Choroid plexus epithelial cell (primary cell): ENCODE measurements at regions not wholly inside any gene's neighbourhood (a gene's known extent, or its start where the extent isn't known, plus 50 kb on each side); places are given as distances from the start of the nearest gene placed in this dataset.
"Not testable (repeated sequence)": the region's sequence is repeated elsewhere in the genome, so short reads cannot be mapped to it uniquely, and the experiment has no call there.

Source experiments
- DNase-seq: peaks from one replicate; pipeline ENCODE4 v3.0.0-alpha.2; 2010; ENCODE audit warnings: low read depth
- H3K4me3 ChIP-seq: 2 replicates; pipeline ENCODE4 v1.5.1; 2011; ENCODE audit warnings: low read depth, mild to moderate bottlenecking, control low read depth, low read length, moderate library complexity
- CTCF ChIP-seq: conservative IDR thresholded peaks from 2 replicates; pipeline ENCODE4 v1.5.1; 2011; ENCODE audit warnings: low read depth, mild to moderate bottlenecking, control low read depth, inconsistent platforms, low read length, moderate library complexity

GRCh38 chr1:244773513-244773912 lies 61.9 kb upstream of the COX20 start:
- DNase-seq = no peak
- no peak overlapping the region for H3K4me3 ChIP-seq
- TF ChIP-seq CTCF = no peak

- DNase-seq, H3K4me3 ChIP-seq: not testable (repeated sequence)
Measured at GRCh38 chr1:244776783-244777182, 58.7 kb upstream of the COX20 start.

DNA sequence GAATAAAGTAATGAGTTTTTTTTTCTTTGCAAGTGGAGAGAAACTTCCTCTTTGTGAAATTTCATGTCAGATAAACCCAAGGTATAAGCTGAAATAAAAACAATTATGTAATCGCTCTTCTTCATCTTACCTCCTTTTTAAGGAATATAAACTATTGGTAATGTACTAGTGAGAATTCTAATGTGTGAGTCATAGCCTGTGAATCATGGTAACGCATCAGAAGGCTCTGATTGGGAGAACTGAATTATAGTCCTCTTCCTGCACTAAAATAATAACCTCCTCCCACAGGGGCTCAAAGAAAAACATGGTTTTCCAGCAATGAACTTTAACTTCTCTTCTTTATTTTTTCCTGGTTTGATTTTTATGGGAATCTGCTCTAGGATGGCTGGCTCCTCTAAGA lies 57.1 kb upstream of the COX20 start:
- no peak for TF ChIP-seq CTCF
- peak; percentile 81 for DNase-seq
- H3K4me3 ChIP-seq = no peak overlapping the region

DNA sequence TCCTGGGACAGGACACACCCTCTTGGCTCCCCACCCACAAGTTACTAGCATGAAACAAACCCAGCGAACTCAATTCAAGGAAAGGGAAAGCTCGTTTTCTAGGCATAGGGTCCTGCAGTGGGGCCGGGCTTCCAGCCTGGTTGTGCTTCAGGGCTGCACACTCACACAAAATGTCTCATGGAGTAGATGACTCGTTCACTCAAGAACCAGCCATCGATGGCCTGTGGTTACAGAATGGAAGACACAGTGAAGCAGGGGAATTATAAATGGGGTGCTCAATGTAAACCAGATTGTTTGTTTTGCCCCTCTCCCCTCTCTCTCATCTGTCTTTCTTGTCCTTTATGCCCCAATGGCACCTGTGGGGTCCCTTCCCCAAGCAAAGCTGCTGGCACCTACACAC lies 56.0 kb upstream of the COX20 start:
- no peak for DNase-seq
- no peak overlapping the region for H3K4me3 ChIP-seq
- no peak for TF ChIP-seq CTCF

GRCh38 chr1:244780311-244780710 lies 55.1 kb upstream of the COX20 start:
- DNase-seq = no peak
- no peak for TF ChIP-seq CTCF
- H3K4me3 ChIP-seq = no peak overlapping the region

DNA sequence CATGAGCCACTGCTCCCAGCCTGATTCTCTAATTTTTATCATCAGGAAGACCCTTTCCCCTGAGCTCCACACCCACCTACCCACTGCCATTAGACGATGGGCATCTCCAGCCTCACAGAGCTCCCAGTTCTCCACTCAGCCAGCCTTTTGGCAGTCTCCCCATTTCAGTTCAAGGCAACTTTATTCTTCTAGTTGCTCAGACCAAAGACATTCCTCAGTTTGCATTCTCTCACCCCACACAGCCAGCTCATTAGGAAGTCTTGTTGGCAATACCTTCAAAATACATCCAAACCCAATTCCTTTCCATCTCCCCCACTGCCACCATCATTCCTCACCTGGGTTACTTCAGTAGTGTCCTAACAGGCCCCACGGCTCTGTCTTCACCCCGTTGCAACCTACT lies 53.4 kb upstream of the COX20 start:
- H3K4me3 ChIP-seq = no peak overlapping the region
- DNase-seq = peak; percentile 39
- TF ChIP-seq CTCF = no peak

- no peak for DNase-seq
- no peak for TF ChIP-seq CTCF
- no peak overlapping the region for H3K4me3 ChIP-seq
Measured at GRCh38 chr1:244783138-244783537, 52.3 kb upstream of the COX20 start.
